ENCODE measurements at regions not wholly inside any gene's neighbourhood (a gene's known extent, or its start where the extent isn't known, plus 50 kb on each side); places are given as distances from the start of the nearest gene placed in this dataset.

- TF ChIP-seq, protein P1, sequence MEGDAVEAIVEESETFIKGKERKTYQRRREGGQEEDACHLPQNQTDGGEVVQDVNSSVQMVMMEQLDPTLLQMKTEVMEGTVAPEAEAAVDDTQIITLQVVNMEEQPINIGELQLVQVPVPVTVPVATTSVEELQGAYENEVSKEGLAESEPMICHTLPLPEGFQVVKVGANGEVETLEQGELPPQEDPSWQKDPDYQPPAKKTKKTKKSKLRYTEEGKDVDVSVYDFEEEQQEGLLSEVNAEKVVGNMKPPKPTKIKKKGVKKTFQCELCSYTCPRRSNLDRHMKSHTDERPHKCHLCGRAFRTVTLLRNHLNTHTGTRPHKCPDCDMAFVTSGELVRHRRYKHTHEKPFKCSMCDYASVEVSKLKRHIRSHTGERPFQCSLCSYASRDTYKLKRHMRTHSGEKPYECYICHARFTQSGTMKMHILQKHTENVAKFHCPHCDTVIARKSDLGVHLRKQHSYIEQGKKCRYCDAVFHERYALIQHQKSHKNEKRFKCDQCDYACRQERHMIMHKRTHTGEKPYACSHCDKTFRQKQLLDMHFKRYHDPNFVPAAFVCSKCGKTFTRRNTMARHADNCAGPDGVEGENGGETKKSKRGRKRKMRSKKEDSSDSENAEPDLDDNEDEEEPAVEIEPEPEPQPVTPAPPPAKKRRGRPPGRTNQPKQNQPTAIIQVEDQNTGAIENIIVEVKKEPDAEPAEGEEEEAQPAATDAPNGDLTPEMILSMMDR (IDR thresholded peaks at IDR 0.05): no peak
- TF ChIP-seq POLR2AphosphoS5 (IDR thresholded peaks at IDR 0.05): no peak
These were observed 864.3 kb downstream of the TBC1D22A start for GRCh38 chr22:47626428-47627390.
